NCI-H748 (cell line): ENCODE measurements at regions not wholly inside any gene's neighbourhood (a gene's known extent, or its start where the extent isn't known, plus 50 kb on each side); places are given as distances from the start of the nearest gene placed in this dataset.
"Not testable (repeated sequence)": the region's sequence is repeated elsewhere in the genome, so short reads cannot be mapped to it uniquely, and the experiment has no call there.

Source experiments
- DNase-seq: peaks from one replicate; lab custom pipeline; 2025; ENCODE audit not compliant: unreplicated experiment; lab: John Stamatoyannopoulos, UW

DNA sequence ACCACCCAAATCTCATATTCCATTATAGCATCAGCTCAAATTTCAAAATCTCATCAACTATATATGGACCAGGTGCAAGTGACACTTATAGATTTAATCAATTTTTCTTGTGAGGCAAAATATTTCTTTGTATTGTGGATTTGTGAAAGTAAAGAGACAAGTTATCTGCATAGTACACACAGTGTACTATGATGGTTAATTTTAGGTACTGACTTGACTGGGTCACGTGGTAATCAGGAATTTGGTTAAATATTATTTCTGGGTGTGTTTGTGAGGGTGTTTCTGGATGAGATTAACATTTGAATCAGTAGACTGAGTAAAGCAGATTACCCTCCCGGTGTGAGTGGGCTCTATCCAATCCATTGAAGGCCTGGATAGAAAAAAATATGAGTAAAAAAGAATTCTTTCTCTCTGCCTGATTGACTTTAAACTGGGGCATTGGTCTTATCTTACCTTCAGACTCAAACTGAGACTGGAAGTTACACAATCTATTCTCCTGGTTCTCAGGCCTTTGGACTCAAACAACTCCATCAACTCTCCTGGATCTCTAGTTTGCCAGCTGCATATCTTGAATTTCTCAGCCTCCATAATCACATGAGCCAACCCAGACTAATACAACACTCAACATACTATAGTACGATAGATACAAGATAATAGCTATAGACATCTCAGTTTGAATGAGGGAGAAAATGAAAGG lies 799.9 kb downstream of the NAP1L3 start:
- DNase-seq = not testable (repeated sequence)

DNA sequence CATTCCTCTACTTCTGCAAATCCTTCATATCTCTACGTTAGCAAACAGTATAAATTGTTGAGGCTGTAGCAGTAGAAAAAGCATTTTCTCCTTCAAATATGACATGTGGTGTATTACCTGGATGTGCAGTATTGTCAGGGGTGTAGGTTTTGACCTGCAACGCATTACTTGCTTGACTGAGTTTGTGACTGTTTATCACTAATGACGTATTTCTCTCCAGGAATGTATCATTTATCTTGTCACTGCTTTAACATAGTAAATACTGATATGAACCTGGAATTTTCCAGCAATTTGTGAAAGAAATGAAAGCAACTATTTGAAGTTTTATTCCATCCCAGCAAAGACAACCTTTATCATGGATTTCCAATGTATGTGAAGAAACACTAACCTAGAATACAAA lies 823.4 kb downstream of the NAP1L3 start:
- not testable (repeated sequence) for DNase-seq

DNA sequence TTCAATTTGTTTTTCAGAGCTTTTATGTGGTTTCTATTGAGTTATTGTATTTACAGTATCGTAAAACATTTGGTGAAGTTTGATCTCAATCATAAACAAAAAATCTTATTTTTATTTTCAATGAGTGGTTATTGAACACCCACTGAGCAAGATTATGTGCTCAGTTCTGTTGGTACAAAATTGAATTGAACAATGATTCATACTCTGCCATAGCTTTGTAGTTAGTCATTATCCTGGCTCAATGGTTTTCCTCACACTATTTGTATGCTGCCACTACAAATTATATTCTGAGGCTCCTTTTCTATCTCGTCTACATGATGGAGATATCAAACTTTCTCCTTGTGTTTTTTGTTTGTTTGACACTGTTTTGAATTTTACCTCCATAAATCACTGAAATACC lies 829.5 kb downstream of the NAP1L3 start:
- DNase-seq = not testable (repeated sequence)

DNA sequence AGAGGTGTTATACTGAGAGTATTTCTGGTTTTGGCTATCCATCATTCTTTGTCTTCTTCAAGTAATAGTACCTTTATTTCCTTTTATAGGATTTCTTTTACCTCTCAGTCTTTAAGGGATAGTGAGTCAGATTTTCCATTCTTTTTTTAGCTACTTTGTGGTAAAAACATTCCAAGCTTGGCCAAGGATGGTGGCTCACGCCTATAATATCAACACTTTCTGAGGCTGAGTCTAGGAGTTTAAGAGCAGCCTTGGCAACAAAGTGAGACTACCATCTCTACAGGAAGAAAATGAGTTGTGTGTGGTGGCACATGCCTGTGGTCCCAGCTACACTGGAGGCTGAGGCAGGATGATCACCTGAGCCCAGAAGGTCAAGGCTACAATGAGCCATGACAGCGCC lies 840.6 kb downstream of the NAP1L3 start:
- not testable (repeated sequence) for DNase-seq

DNA sequence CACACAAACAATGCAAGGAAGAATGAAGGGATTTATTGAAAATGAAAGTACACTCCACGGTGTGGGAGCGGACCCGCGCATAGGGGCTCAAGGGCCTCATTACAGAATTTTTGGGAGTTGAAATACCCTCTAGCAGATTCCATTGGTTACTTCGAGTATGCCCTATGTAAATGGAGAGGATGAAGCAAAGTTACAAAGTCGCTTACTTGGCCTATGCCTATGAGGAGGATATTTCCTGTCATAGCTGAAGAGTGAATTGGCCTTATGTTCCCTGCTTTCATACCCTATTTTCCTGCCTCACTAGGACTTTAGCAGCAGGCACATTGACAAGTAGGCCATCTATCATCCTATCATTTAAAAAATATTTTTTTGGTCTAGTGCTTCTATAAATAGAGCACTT lies 843.3 kb downstream of the NAP1L3 start:
- DNase-seq = not testable (repeated sequence)

DNA sequence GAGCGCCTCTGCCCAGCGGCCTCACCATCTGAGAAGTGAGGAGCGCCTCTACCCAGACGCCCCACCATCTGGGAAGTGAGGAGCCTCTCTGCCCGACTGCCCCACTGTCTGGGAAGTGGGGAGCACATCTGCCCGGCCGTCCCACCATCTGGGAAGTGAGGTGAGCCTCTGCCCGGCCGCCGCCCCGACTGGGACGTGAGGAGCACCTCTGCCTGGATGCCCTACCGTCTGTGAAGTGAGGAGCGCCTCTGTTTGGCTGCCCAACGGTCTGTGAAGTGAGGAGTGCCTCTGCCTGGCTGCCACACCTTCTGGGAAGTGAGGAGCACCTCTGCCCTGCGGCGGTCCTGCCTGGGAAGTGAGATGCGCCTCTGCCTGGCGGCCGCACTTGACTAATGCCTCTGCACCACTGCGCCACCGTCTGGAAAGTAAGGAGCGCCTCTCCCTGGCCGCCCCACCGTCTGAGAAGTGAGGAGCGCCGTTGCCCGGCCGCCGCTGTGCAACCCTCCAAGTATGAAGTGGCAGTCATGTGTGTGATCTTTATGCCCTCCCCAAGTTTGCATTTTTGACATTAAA lies 851.7 kb downstream of the NAP1L3 start:
- DNase-seq = peak; percentile 2

DNA sequence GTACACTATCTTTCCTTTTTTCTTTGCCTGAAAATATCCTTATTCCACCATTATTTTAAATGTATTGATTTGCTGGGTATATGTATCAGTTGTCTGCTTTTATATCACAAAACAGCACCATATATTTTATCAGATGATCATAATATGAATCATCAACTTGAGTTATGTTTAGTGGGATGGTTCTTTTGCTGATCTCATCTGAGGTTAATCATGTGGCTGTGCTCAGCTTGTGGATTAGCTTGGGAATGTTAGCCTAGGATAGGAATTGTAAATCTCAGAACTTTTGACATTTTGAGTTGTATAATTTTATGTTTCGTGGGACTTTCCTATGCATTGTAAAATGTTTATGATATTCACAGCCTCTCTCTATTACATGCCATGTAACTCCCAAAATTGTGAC lies 881.3 kb downstream of the NAP1L3 start:
- DNase-seq = not testable (repeated sequence)

DNA sequence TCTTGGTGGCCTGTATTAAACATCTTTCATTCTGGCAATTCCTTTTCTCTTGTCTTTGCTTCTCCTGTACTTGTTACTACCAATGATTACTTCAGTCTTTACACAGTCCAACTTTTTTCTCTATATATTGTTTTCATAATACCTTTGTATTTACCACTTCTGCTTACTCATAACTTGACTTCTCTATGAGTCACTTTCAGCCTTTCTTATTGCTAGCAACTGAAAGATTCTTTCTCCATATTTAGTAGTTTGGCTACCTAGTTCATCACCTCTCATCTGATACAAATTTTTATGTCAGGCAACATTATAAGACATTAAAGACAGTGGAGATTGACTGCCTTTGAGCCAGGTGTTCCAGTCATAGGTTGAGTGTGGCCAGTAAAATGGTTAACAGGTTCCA lies 893.3 kb downstream of the NAP1L3 start:
- not testable (repeated sequence) for DNase-seq

DNA sequence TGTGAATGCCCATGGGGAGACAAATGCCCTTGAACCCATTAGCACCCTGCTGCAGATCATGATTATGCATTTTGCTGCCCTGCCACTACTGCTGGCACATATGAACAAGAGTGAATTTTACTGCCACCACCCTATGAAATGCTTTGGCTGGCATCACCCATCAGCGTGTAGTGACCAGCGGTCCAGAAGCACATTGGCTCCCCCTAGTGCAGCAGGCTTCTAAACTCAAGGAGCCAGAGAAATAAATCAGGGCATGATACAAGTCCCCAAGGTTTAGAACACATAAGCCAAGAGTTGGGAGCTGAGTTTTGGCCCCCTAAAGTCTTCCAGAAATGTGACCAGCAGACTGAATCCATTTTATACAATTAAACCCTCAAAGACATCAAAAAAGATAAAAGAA lies 899.4 kb downstream of the NAP1L3 start:
- DNase-seq = not testable (repeated sequence)

DNA sequence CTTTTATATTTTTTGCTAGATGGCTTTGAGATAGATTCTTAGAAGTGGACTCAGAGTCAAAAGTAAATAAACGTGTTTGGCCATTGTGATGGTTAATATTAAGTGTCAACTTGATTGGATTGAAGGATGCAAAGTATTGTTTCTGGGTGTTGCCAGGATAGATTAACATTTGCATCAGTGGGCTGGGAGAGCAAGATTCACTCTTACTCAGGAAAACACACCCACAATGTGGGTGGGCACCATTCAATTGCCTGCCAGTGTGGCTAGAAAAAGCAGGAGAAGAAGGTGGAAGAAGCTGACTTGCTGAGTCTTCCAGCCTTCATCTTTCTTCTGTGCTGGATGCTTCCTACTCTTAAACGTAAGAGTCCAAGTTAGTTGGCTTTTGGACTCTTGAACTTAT lies 912.4 kb downstream of the NAP1L3 start:
- not testable (repeated sequence) for DNase-seq
